Adipocyte (in vitro differentiated cells): ENCODE measurements at regions not wholly inside any gene's neighbourhood (a gene's known extent, or its start where the extent isn't known, plus 50 kb on each side); places are given as distances from the start of the nearest gene placed in this dataset.
A peak's percentile ranks its signal among the peaks of the same experiment; 100 is the strongest.

Source experiments
- DNase-seq: peaks from one replicate; pipeline ENCODE4 v3.0.0-alpha.2; 2015; ENCODE audit warnings: low read depth
- H3K27me3 ChIP-seq: replicated peaks from 2 replicates; pipeline ENCODE4 v1.7.0; 2013; ENCODE audit warnings: mild to moderate bottlenecking, low read length, moderate library complexity; ENCODE audit not compliant: control insufficient read depth, insufficient read depth
- H3K36me3 ChIP-seq: 2 replicates; pipeline ENCODE4 v1.7.0; 2013; ENCODE audit warnings: low read length, mild to moderate bottlenecking, moderate library complexity; ENCODE audit not compliant: control insufficient read depth, insufficient read depth, severe bottlenecking
- H3K4me1 ChIP-seq: 2 replicates; pipeline ENCODE4 v1.7.0; 2013; ENCODE audit warnings: mild to moderate bottlenecking, low read length, moderate library complexity; ENCODE audit not compliant: control insufficient read depth, insufficient read depth
- H3K4me3 ChIP-seq: 2 replicates; pipeline ENCODE4 v1.7.0; 2013; ENCODE audit warnings: mild to moderate bottlenecking, low read length, moderate library complexity
- H3K9ac ChIP-seq: 2 replicates; pipeline ENCODE4 v1.7.0; 2013; ENCODE audit warnings: mild to moderate bottlenecking, low read length, moderate library complexity
- H3K9me3 ChIP-seq: 2 replicates; pipeline ENCODE4 v1.7.0; 2013; ENCODE audit warnings: mild to moderate bottlenecking, low read length, moderate library complexity; ENCODE audit not compliant: control insufficient read depth

- no peaks in the 10 kb centered on the region for H3K9me3 ChIP-seq
- DNase-seq: no peak
- no peak overlapping the region for H3K9ac ChIP-seq
- no peaks in the 10 kb centered on the region for H3K4me1 ChIP-seq
- no peak overlapping the region for H3K4me3 ChIP-seq
- H3K27me3 ChIP-seq: peaks cover 9% of the 10 kb centered on the region
- no peaks in the 10 kb centered on the region for H3K36me3 ChIP-seq
Observed at GRCh38 chr5:155620821-155621410, 607.4 kb downstream of the KIF4B start.

- Histone ChIP-seq H3K9ac (no peak overlapping the region), H3K36me3 (no peaks in the 10 kb centered on the region), H3K27me3 (peaks cover 4% of the 10 kb centered on the region), H3K4me1 (no peaks in the 10 kb centered on the region), H3K4me3 (no peak overlapping the region), H3K9me3 (no peaks in the 10 kb centered on the region)
- DNase-seq: no peak
Observed at GRCh38 chr5:155624597-155625241, 611.2 kb downstream of the KIF4B start.

DNA sequence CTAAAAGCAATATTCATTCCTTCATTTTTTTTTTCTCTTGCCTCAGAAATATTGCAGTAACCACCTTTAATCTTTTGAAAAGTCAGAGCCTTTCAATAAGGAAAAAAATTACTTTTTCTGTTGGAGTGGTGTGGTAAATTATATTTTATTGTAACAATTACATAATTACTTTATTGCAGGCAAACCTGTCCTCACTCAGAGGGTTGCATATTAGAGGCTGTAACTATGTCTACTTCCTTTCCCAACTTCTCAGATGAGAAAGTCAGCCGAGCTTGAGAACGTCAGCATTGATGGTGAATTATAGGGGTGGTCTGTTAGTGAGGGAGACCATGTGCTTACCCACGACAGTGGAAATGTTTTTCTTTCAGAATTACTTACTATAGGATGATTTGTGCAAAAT is 611.8 kb downstream of the KIF4B start:
- H3K36me3 ChIP-seq: no peaks in the 10 kb centered on the region
- H3K4me1 ChIP-seq: no peaks in the 10 kb centered on the region
- no peaks in the 10 kb centered on the region for H3K9me3 ChIP-seq
- no peak for DNase-seq
- H3K4me3 ChIP-seq: no peak overlapping the region
- H3K27me3 ChIP-seq: peaks cover 4% of the 10 kb centered on the region
- no peak overlapping the region for H3K9ac ChIP-seq

DNA sequence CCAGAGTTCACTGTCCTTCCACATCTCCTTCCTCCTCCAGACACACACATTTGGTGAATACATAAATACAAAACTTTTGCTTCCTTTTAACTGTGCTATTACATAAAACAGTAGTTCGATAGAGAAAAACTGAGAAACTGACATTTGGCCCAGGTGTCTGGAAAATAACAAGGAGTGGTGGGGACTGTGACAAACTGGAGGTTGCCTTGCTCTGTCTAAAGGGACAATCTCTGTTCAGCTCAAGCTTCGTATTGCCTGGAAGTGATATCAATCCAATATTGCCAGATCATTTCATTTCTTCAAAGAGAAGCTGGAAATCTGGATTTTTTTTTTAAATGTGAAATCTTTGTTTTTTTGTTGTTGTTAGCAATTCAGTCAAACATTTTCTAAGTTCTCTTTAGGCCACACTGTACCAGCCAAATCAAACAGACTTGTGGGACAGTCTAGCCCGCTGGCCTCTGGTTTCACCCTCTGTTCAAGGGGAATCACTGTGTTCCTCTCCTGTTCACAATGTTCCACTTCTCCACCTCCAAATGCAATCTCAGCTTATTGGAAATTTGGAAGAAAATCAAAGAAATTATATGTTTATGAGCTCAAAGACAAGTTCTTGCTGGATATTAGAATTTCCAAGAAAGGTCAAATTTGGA is 612.5 kb downstream of the KIF4B start:
- Histone ChIP-seq H3K4me1 (no peaks in the 10 kb centered on the region), H3K9ac (no peak overlapping the region), H3K4me3 (no peak overlapping the region), H3K36me3 (no peaks in the 10 kb centered on the region), H3K27me3 (peaks cover 4% of the 10 kb centered on the region), H3K9me3 (no peaks in the 10 kb centered on the region)
- DNase-seq: no peak

- H3K4me1 ChIP-seq: no peaks in the 10 kb centered on the region
- no peak overlapping the region for H3K4me3 ChIP-seq
- no peaks in the 10 kb centered on the region for H3K36me3 ChIP-seq
- H3K9ac ChIP-seq: no peak overlapping the region
- DNase-seq: no peak
- H3K27me3 ChIP-seq: no peaks in the 10 kb centered on the region
- no peaks in the 10 kb centered on the region for H3K9me3 ChIP-seq
Observed at GRCh38 chr5:155626592-155626991, 613.0 kb downstream of the KIF4B start.

DNA sequence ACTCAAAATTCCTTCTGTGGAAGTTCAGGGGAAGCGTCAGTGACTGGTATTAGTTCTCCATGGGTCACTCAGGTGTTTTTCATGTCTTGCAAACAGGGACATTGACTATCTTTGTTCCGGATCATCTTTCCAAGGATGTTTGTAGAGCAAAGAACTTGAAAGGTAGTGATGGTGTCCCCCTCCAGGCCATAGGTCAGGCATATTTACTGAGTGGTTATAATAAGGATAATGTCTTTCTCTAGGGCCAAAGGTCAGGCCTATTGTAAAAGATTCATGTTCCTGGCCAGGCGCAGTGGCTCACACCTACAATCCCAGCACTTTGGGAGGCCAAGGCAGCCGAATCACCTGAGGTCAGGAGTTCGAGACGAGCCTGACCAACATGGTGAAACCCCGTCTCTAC is 614.8 kb downstream of the KIF4B start:
- Histone ChIP-seq H3K4me1 (no peaks in the 10 kb centered on the region), H3K4me3 (no peak overlapping the region), H3K27me3 (no peaks in the 10 kb centered on the region), H3K9ac (no peak overlapping the region), H3K9me3 (no peaks in the 10 kb centered on the region), H3K36me3 (no peaks in the 10 kb centered on the region)
- DNase-seq: no peak

DNA sequence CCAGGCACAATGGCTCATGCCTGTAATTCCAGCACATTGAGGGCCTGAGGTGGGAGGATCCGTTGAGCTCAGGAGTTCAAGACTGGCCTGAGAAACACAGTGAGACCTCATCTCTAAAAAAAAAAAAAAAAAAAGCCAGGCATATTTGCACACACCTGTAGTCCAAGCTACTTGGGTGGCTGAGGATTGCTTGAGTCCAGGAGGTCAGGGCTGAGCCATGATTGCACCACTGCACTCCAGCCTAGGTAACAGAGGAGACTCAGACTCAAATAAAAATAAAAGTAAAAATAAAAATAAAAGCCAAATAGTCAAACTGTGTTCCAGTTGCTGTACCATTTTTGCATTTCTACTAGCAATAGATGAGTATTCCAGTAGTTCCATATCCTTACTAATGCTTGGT is 616.0 kb downstream of the KIF4B start:
- no peak overlapping the region for H3K9ac ChIP-seq
- H3K36me3 ChIP-seq: no peaks in the 10 kb centered on the region
- no peaks in the 10 kb centered on the region for H3K27me3 ChIP-seq
- no peak overlapping the region for H3K4me3 ChIP-seq
- no peak for DNase-seq
- no peaks in the 10 kb centered on the region for H3K9me3 ChIP-seq
- H3K4me1 ChIP-seq: no peaks in the 10 kb centered on the region

- no peaks in the 10 kb centered on the region for H3K36me3 ChIP-seq
- H3K4me3 ChIP-seq: no peak overlapping the region
- H3K9ac ChIP-seq: no peak overlapping the region
- no peaks in the 10 kb centered on the region for H3K4me1 ChIP-seq
- no peaks in the 10 kb centered on the region for H3K27me3 ChIP-seq
- peak; percentile 1 for DNase-seq
- no peaks in the 10 kb centered on the region for H3K9me3 ChIP-seq
Observed at GRCh38 chr5:155631116-155631515, 617.6 kb downstream of the KIF4B start.

DNA sequence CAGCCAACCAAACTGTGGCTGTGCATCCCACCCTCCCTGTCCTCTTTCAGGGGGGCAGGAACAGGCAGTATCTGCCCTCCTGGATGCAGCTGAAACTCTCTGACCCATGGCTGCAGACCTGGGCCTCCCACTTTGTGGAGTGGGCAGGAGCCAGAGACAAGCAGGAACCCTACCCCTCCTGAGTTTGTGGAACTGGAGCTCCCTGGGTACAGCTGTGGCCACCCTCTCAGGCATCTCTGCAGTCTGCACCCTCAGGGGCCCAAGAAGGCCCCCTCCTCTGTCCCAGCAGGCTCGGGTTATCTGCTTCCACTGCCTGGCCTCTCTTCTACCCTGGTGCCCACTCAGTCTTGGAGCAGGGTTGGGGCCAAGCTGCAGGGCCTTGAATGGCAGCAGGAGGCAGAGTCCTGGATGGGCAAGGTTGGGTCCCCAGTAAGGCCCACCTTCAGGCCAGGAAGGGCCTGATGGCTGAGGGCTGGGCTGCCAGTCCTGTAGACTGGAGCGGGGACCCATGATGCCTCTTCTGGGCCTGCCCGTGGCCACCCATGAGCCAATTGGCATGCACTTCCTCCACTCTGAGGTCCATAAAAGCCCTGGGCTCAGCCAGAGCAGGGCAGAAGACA is 619.9 kb downstream of the KIF4B start:
- H3K27me3 ChIP-seq: no peaks in the 10 kb centered on the region
- H3K9me3 ChIP-seq: no peaks in the 10 kb centered on the region
- H3K4me3 ChIP-seq: no peak overlapping the region
- no peaks in the 10 kb centered on the region for H3K4me1 ChIP-seq
- no peak for DNase-seq
- H3K36me3 ChIP-seq: no peaks in the 10 kb centered on the region
- no peak overlapping the region for H3K9ac ChIP-seq

DNA sequence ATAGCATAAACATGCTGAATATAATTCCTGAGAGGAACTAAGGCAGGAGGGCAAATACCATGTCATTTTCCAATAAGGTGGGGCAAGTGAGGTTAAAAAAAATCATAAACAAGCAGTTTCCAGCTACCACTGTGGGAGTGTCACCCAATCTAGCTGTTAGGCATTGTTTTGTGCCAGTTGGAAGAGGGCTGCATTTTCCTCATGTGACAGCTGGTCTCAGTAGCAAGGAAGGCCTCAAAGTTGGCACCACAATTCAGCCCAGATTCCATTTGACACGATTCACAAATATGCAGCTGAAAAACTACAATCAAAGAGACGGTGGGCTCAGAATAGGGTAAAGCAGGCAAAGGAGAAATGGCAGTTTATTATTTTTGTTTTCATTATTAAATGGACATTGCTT is 636.1 kb downstream of the KIF4B start:
- Histone ChIP-seq H3K27me3 (no peaks in the 10 kb centered on the region), H3K4me3 (no peak overlapping the region), H3K9me3 (no peaks in the 10 kb centered on the region), H3K4me1 (no peaks in the 10 kb centered on the region), H3K9ac (no peak overlapping the region), H3K36me3 (no peaks in the 10 kb centered on the region)
- no peak for DNase-seq

GRCh38 chr5:155655569-155655968 is 642.0 kb downstream of the KIF4B start:
- no peaks in the 10 kb centered on the region for H3K9me3 ChIP-seq
- H3K27me3 ChIP-seq: no peaks in the 10 kb centered on the region
- H3K4me1 ChIP-seq: no peaks in the 10 kb centered on the region
- H3K36me3 ChIP-seq: no peaks in the 10 kb centered on the region
- no peak overlapping the region for H3K9ac ChIP-seq
- no peak overlapping the region for H3K4me3 ChIP-seq
- DNase-seq: no peak
